ENCODE measurements at regions not wholly inside any gene's neighbourhood (a gene's known extent, or its start where the extent isn't known, plus 50 kb on each side); places are given as distances from the start of the nearest gene placed in this dataset.

DNA sequence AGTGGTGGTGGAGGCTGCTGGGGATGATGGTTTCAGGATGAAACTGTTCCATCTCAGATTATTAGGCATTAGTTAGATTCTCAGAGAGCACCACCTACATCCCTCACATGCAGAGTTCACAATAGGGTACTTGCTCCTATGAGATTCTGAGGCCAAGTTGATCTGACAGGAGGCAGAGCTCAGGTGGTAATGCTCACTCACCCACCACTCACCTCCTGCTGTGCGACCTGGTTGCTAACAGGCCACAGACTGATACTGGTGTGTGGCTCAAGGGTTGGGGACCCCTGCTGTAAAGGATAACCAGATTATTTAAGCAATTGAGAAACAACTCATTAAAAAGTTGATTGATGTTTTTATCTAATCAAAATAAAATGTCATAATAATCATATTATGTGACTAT, 248.5 kb downstream of the RERGL start (continued):
- TF ChIP-seq TAF1 (IDR thresholded peaks at IDR 0.05; ENCODE audit: low read depth, low read length), result no peak

DNA sequence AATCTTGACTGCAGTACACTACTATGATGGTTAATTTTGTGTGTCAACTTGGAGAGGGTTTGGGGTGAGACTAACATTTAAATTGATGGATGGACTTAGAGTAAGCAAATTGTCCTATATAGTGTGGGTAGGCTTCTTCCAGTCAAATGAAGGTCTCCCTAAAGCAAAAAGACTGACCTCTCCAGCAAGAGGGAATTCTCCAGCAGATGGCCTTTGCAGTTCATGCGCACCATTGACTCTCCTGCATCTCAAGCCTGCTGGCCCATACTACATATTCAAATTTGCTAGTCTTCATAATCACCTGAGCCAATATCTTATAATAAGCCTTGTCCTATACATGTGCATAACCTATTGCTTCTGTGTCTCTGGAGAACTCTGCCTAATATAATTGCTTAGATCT, 260.2 kb downstream of the RERGL start:
- Histone ChIP-seq H3K4ac (replicated peaks; ENCODE audit: insufficient read length, low read depth, low read length) (no peak overlapping the region), H3K23me2 (ENCODE audit: low read depth, low read length) (no peaks in the 10 kb centered on the region), H3K56ac (replicated peaks; ENCODE audit: insufficient read length, low read depth, low read length) (no peak overlapping the region), H3K4me1 (replicated peaks in 1 of 4; ENCODE audit: control insufficient read depth in 3 of 4, insufficient read depth in 4 of 4, low read length in 3 of 4) (no peaks in the 10 kb centered on the region), H4K20me1 (replicated peaks in 1 of 2; ENCODE audit: control insufficient read depth in 1 of 2, insufficient read depth in 2 of 2, low read length in 2 of 2) (no peaks in the 10 kb centered on the region), H4K8ac (ENCODE audit: extremely low read depth, insufficient read depth, low read length) (no peak overlapping the region), H2BK15ac (ENCODE audit: low read length) (no peak overlapping the region), H3K23ac (ENCODE audit: insufficient read length) (no peak overlapping the region), H3K36me3 (ENCODE audit: control insufficient read depth in 2 of 4, insufficient read depth in 4 of 4, low read length in 3 of 4) (no peaks in the 10 kb centered on the region), H2AK5ac (ENCODE audit: low read depth, low read length) (no peak overlapping the region), H3K79me2 (ENCODE audit: control insufficient read depth in 1 of 2, insufficient read depth in 2 of 2, low read length in 2 of 2) (no peaks in the 10 kb centered on the region), H2AFZ (ENCODE audit: low read length) (no peak overlapping the region), H3K9ac (replicated peaks in 1 of 4; ENCODE audit: extremely low read depth in 1 of 4, low read depth in 3 of 4, low read length in 3 of 4) (no peak overlapping the region), H2BK20ac (ENCODE audit: low read length) (no peak overlapping the region), H2BK12ac (ENCODE audit: low read depth, low read length) (no peak overlapping the region), H4K91ac (replicated peaks; ENCODE audit: insufficient read length, low read length) (no peak overlapping the region), H3K79me1 (ENCODE audit: low read depth, low read length) (no peaks in the 10 kb centered on the region), H4K5ac (ENCODE audit: insufficient read length, low read depth, low read length) (no peak overlapping the region), H3K14ac (ENCODE audit: insufficient read length) (no peak overlapping the region), H3K27me3 (replicated peaks in 1 of 4; ENCODE audit: control insufficient read depth in 3 of 4, extremely low read depth in 1 of 4, insufficient read depth in 3 of 4, low read length in 3 of 4) (no peaks in the 10 kb centered on the region), H3K4me3 (ENCODE audit: extremely low read depth in 1 of 4, insufficient read depth in 2 of 4, low read depth in 3 of 4, low read length in 4 of 4) (no peak overlapping the region), H2BK120ac (replicated peaks; ENCODE audit: low read depth, low read length) (no peak overlapping the region), H3K9me3 (ENCODE audit: insufficient read depth in 2 of 2, low read depth in 1 of 2, low read length in 1 of 2) (no peaks in the 10 kb centered on the region), H2BK5ac (ENCODE audit: low read depth, low read length) (no peak overlapping the region), H3K27ac (ENCODE audit: low read depth, low read length) (no peak overlapping the region), H3K4me2 (ENCODE audit: insufficient read depth in 1 of 2, low read depth in 2 of 2, low read length in 2 of 2) (no peak overlapping the region), H3K18ac (ENCODE audit: extremely low read depth, low read length) (no peak overlapping the region)
- TF ChIP-seq TBP (IDR thresholded peaks at IDR 0.05; ENCODE audit: low read depth, low read length), result no peak
- peak in 1 of 2 experiments; percentile 5; a peak in 1 of 4 replicates for TF ChIP-seq RAD21 (IDR thresholded peaks at IDR 0.05 in 1 of 2, conservative IDR thresholded peaks at IDR 0.05 in 1 of 2; ENCODE audit: low read depth in 2 of 2, low read length in 2 of 2)
- TF ChIP-seq CBX8 (IDR thresholded peaks at IDR 0.05; ENCODE audit: borderline replicate concordance, low read depth, low read length), result no peak
- ChIA-PET POLR2A (ENCODE audit: partially characterized antibody) (no interaction called here), CTCF (ENCODE audit: partially characterized antibody) (interaction anchor here (0.9 kb wide), 1 partner anchor 11 kb away, joined by 3 read pairs; no protein-coding TSS in a partner anchor)
- 94% methylated on average over 1 of the region's 1 CpG; no CpG with 5 or more reads in 1 of the 2 experiments for WGBS, 2 experiments (ENCODE audit: extremely low coverage in 1 of 2, insufficient coverage in 1 of 2, insufficient read length in 1 of 2, insufficient replicate concordance in 2 of 2, low coverage in 1 of 2, low lambda C conversion rate in 2 of 2, missing lambda C conversion rate in 1 of 2)
- FAIRE-seq (no peak), DNase-seq (ENCODE audit: low read depth in 1 of 2, low spot score in 2 of 2) (no peak)

All from H1 (cell line).